ENCODE measurements at regions not wholly inside any gene's neighbourhood (a gene's known extent, or its start where the extent isn't known, plus 50 kb on each side); places are given as distances from the start of the nearest gene placed in this dataset.
"Not testable (repeated sequence)": the region's sequence is repeated elsewhere in the genome, so short reads cannot be mapped to it uniquely, and the experiment has no call there.

- no peaks in the 10 kb centered on the region for H3K4me1 ChIP-seq
- no TSS peak for BruUV-seq (replicated peaks)
Observed at GRCh38 chr12:102305486-102305885, 107.9 kb upstream of the PMCH start.

GRCh38 chr12:102304667-102305066, 107.0 kb upstream of the PMCH start:
- intact Hi-C loops (cut with micrococcal nuclease; ENCODE audit: unreplicated experiment), result loop anchor here (5.0 kb wide), 1 partner anchor 362 kb away; no protein-coding TSS in a partner anchor

More at GRCh38 chr12:102305486-102305885, 107.9 kb upstream of the PMCH start:
- H3K27ac Mint-ChIP-seq (ENCODE audit: unreplicated experiment), result no peak overlapping the region
- peaks cover 15% of the 10 kb centered on the region for H3K9me3 Mint-ChIP-seq (ENCODE audit: unreplicated experiment)
- ChIA-PET CTCF (no interaction called here), POLR2A (no interaction called here)
- H3K4me3 ChIP-seq (ENCODE audit: low read depth, low read length), result no peak overlapping the region
- peaks cover 5% of the 10 kb centered on the region for H3K36me3 Mint-ChIP-seq (ENCODE audit: insufficient read depth, unreplicated experiment)
- intact Hi-C loops (cut with micrococcal nuclease; ENCODE audit: unreplicated experiment), result no loop called here
- H3K36me3 ChIP-seq (ENCODE audit: control insufficient read depth, insufficient read depth, low read length), result no peaks in the 10 kb centered on the region
- no peak overlapping the region for H3K4me3 Mint-ChIP-seq (ENCODE audit: unreplicated experiment)
- no peaks in the 10 kb centered on the region for H3K27me3 ChIP-seq (replicated peaks; ENCODE audit: control insufficient read depth, insufficient read depth, low read length)
- DNase-seq, result no peak
- H3K4me1 Mint-ChIP-seq (ENCODE audit: low read depth, unreplicated experiment), result no peaks in the 10 kb centered on the region
- H3K9me3 ChIP-seq, result peaks cover 13% of the 10 kb centered on the region
- H3K27me3 Mint-ChIP-seq (ENCODE audit: insufficient read depth, unreplicated experiment), result no peaks in the 10 kb centered on the region
- TF ChIP-seq CTCF (IDR thresholded peaks at IDR 0.05; ENCODE audit: insufficient read depth in 1 of 2, low read depth in 1 of 2, low read length in 1 of 2, severe bottlenecking in 1 of 2, unreplicated experiment in 1 of 2), result no peak

GRCh38 chr12:102302553-102302952, 104.9 kb upstream of the PMCH start:
- Mint-ChIP-seq H3K27ac (ENCODE audit: unreplicated experiment) (no peak overlapping the region), H3K9me3 (ENCODE audit: unreplicated experiment) (peaks cover 17% of the 10 kb centered on the region), H3K4me1 (ENCODE audit: low read depth, unreplicated experiment) (no peaks in the 10 kb centered on the region), H3K36me3 (ENCODE audit: insufficient read depth, unreplicated experiment) (peaks cover 5% of the 10 kb centered on the region), H3K4me3 (ENCODE audit: unreplicated experiment) (no peak overlapping the region), H3K27me3 (ENCODE audit: insufficient read depth, unreplicated experiment) (peaks cover 3% of the 10 kb centered on the region)
- Histone ChIP-seq H3K9me3 (peaks cover 14% of the 10 kb centered on the region), H3K36me3 (ENCODE audit: control insufficient read depth, insufficient read depth, low read length) (no peaks in the 10 kb centered on the region), H3K27me3 (replicated peaks; ENCODE audit: control insufficient read depth, insufficient read depth, low read length) (no peaks in the 10 kb centered on the region), H3K4me1 (no peaks in the 10 kb centered on the region), H3K4me3 (ENCODE audit: low read depth, low read length) (no peak overlapping the region)
- ChIA-PET POLR2A (no interaction called here), CTCF (no interaction called here)
- intact Hi-C loops (cut with micrococcal nuclease; ENCODE audit: unreplicated experiment), result loop anchor here (5.0 kb wide), 1 partner anchor 360 kb away; no protein-coding TSS in a partner anchor
- DNase-seq, result no peak
- no TSS peak for BruUV-seq (replicated peaks)
- TF ChIP-seq CTCF (IDR thresholded peaks at IDR 0.05; ENCODE audit: insufficient read depth in 1 of 2, low read depth in 1 of 2, low read length in 1 of 2, severe bottlenecking in 1 of 2, unreplicated experiment in 1 of 2), result no peak

More at GRCh38 chr12:102304667-102305066, 107.0 kb upstream of the PMCH start:
- H3K4me1 ChIP-seq; H3K27ac Mint-ChIP-seq (ENCODE audit: unreplicated experiment); DNase-seq; POLR2A ChIA-PET; H3K27me3 Mint-ChIP-seq (ENCODE audit: insufficient read depth, unreplicated experiment); H3K36me3 ChIP-seq (ENCODE audit: control insufficient read depth, insufficient read depth, low read length); H3K36me3 Mint-ChIP-seq (ENCODE audit: insufficient read depth, unreplicated experiment); H3K4me3 Mint-ChIP-seq (ENCODE audit: unreplicated experiment); CTCF ChIA-PET; H3K4me1 Mint-ChIP-seq (ENCODE audit: low read depth, unreplicated experiment); H3K4me3 ChIP-seq (ENCODE audit: low read depth, low read length); BruUV-seq (replicated peaks); H3K27me3 ChIP-seq (replicated peaks; ENCODE audit: control insufficient read depth, insufficient read depth, low read length): not testable (repeated sequence)
- peaks cover 17% of the 10 kb centered on the region for H3K9me3 Mint-ChIP-seq (ENCODE audit: unreplicated experiment)
- H3K9me3 ChIP-seq, result peaks cover 16% of the 10 kb centered on the region

- H3K27me3 Mint-ChIP-seq (ENCODE audit: insufficient read depth, unreplicated experiment), result peaks cover 3% of the 10 kb centered on the region
- ChIA-PET POLR2A (no interaction called here), CTCF (interaction anchor here (1.0 kb wide), 2 partner anchors 401 to 439 kb away, joined by 3 to 5 read pairs; no protein-coding TSS in a partner anchor)
- no peaks in the 10 kb centered on the region for H3K4me1 Mint-ChIP-seq (ENCODE audit: low read depth, unreplicated experiment)
- peaks cover 17% of the 10 kb centered on the region for H3K9me3 Mint-ChIP-seq (ENCODE audit: unreplicated experiment)
- DNase-seq, result no peak
- H3K27ac Mint-ChIP-seq (ENCODE audit: unreplicated experiment), result no peak overlapping the region
- no peak overlapping the region for H3K4me3 Mint-ChIP-seq (ENCODE audit: unreplicated experiment)
- Histone ChIP-seq H3K9me3 (peaks cover 10% of the 10 kb centered on the region), H3K27me3 (replicated peaks; ENCODE audit: control insufficient read depth, insufficient read depth, low read length) (no peaks in the 10 kb centered on the region), H3K36me3 (ENCODE audit: control insufficient read depth, insufficient read depth, low read length) (no peaks in the 10 kb centered on the region), H3K4me3 (ENCODE audit: low read depth, low read length) (no peak overlapping the region), H3K4me1 (no peaks in the 10 kb centered on the region)
- intact Hi-C loops (cut with micrococcal nuclease; ENCODE audit: unreplicated experiment), result loop anchor here (1.0 to 5.0 kb wide), 4 partner anchors 183 to 439 kb away; no protein-coding TSS in a partner anchor
- peaks cover 5% of the 10 kb centered on the region for H3K36me3 Mint-ChIP-seq (ENCODE audit: insufficient read depth, unreplicated experiment)
- no peak for TF ChIP-seq CTCF (IDR thresholded peaks at IDR 0.05; ENCODE audit: insufficient read depth in 1 of 2, low read depth in 1 of 2, low read length in 1 of 2, severe bottlenecking in 1 of 2, unreplicated experiment in 1 of 2)
- no TSS peak for BruUV-seq (replicated peaks)
Observed at GRCh38 chr12:102301547-102301946, 103.9 kb upstream of the PMCH start.

Measured in Caco-2 (cell line).